GM12878 (cell line): ENCODE measurements at regions not wholly inside any gene's neighbourhood (a gene's known extent, or its start where the extent isn't known, plus 50 kb on each side); places are given as distances from the start of the nearest gene placed in this dataset.

ENCODE experiments used
- EP300 ChIP-seq, 2 experiments: fragments of 150-350 bp in 1 of 2; IDR thresholded peaks; 2 replicates each; pipeline ENCODE4 v1.6.1; 2011 to 2012; ENCODE audit warnings: low read depth in 2 of 2, low read length in 2 of 2, borderline replicate concordance in 1 of 2, improper control_type of control experiment in 1 of 2, inconsistent platforms in 1 of 2; ENCODE audit not compliant: control insufficient read depth in 1 of 2
- FOXM1 ChIP-seq: IDR thresholded peaks from 2 replicates; pipeline ENCODE4 v1.6.1; 2012; ENCODE audit warnings: low read depth, mild to moderate bottlenecking, inconsistent platforms, low read length, moderate library complexity
- HSF1 ChIP-seq: fragments of 150-350 bp; IDR thresholded peaks from 2 replicates; pipeline ENCODE4 v1.6.1; 2014; ENCODE audit warnings: mild to moderate bottlenecking, low read depth, low read length
- JUNB ChIP-seq: IDR thresholded peaks from 2 replicates; pipeline ENCODE4 v1.6.1; 2016; ENCODE audit warnings: antibody characterized with exemption, mild to moderate bottlenecking
- MEF2B ChIP-seq: fragments of 450-650 bp; IDR thresholded peaks from 2 replicates; pipeline ENCODE4 v1.6.1; 2018; ENCODE audit warnings: mild to moderate bottlenecking, moderate library complexity; ENCODE audit not compliant: partially characterized antibody, poor library complexity, severe bottlenecking
- MTA2 ChIP-seq: fragments of 450-650 bp; IDR thresholded peaks from 2 replicates; pipeline ENCODE4 v1.6.1; 2016; ENCODE audit warnings: low read depth, mild to moderate bottlenecking, moderate library complexity
- PAX5 ChIP-seq: IDR thresholded peaks from 2 replicates; pipeline ENCODE4 v1.6.1; 2011; ENCODE audit warnings: low read depth, low read length, borderline replicate concordance
- RB1 ChIP-seq: fragments of 450-650 bp; formaldehyde crosslinking; IDR thresholded peaks from 2 replicates; pipeline ENCODE4 v1.6.1; 2017; ENCODE audit warnings: mild to moderate bottlenecking, borderline replicate concordance
- REST ChIP-seq: IDR thresholded peaks from 2 replicates; pipeline ENCODE4 v1.6.1; 2012; ENCODE audit warnings: mild to moderate bottlenecking, low read depth, low read length
- SIN3A ChIP-seq: IDR thresholded peaks from 2 replicates; pipeline ENCODE4 v1.6.1; 2012; ENCODE audit warnings: low read depth, low read length, improper control_type of control experiment
- SKIL ChIP-seq: fragments of 450-650 bp; IDR thresholded peaks from 2 replicates; pipeline ENCODE4 v1.6.1; 2017; ENCODE audit warnings: mild to moderate bottlenecking, low read depth, inconsistent platforms; ENCODE audit not compliant: poor library complexity, severe bottlenecking
- SMAD1 ChIP-seq: fragments of 450-650 bp; IDR thresholded peaks from 2 replicates; pipeline ENCODE4 v1.6.1; 2018; ENCODE audit warnings: mild to moderate bottlenecking, low read depth; ENCODE audit not compliant: partially characterized antibody
- SMC3 ChIP-seq: IDR thresholded peaks from 2 replicates; pipeline ENCODE4 v1.6.1; 2011; ENCODE audit warnings: low read length, improper control_type of control experiment, borderline replicate concordance
- TCF3 ChIP-seq: IDR thresholded peaks from 2 replicates; pipeline ENCODE4 v1.6.1; 2012; ENCODE audit warnings: low read depth, mild to moderate bottlenecking, low read length, borderline replicate concordance; ENCODE audit not compliant: insufficient read depth
- TCF7 ChIP-seq: IDR thresholded peaks from 2 replicates; pipeline ENCODE4 v1.6.1; 2014; ENCODE audit warnings: antibody characterized with exemption, borderline replicate concordance
- YBX1 ChIP-seq: fragments of 450-650 bp; IDR thresholded peaks from 2 replicates; pipeline ENCODE4 v1.6.1; 2016; ENCODE audit warnings: antibody characterized with exemption
- YY1 ChIP-seq: IDR thresholded peaks from 2 replicates; pipeline ENCODE4 v1.6.1; 2011; ENCODE audit warnings: low read depth, mild to moderate bottlenecking, low read length
- ZNF592 ChIP-seq: fragments of 450-650 bp; IDR thresholded peaks from 2 replicates; pipeline ENCODE4 v1.6.1; 2017; ENCODE audit warnings: mild to moderate bottlenecking, moderate library complexity

GRCh38 chr3:72176537-72177041 lies 391.6 kb upstream of the PROK2 start (continued):
- TF ChIP-seq SKIL (peak; percentile 99), SMC3 (peak; percentile 9; the same call in 1 of the 2 replicates), SMAD1 (peak; percentile 59), REST (no peak), TCF7 (no peak), HSF1 (no peak), RB1 (0 out of 2 replicates have a peak, but pooled peaks have one; percentile 16), YY1 (peak; percentile 43; the same call in 1 of the 2 replicates), ZNF592 (no peak), TCF3 (peak; percentile 74; the same call in 1 of the 2 replicates), PAX5 (peak; percentile 97), JUNB (0 out of 2 replicates have a peak, but pooled peaks have one; percentile 13), SIN3A (no peak), FOXM1 (peak; percentile 87), MEF2B (peak; percentile 81), EP300 (IDR thresholded peaks at IDR 0.05; ENCODE audit: borderline replicate concordance in 1 of 2, control insufficient read depth in 1 of 2, low read depth in 2 of 2, low read length in 2 of 2) (peak; percentile 94 to 95), MTA2 (peak; percentile 96), YBX1 (no peak)
